ENCODE measurements at regions not wholly inside any gene's neighbourhood (a gene's known extent, or its start where the extent isn't known, plus 50 kb on each side); places are given as distances from the start of the nearest gene placed in this dataset.
"Not testable (repeated sequence)": the region's sequence is repeated elsewhere in the genome, so short reads cannot be mapped to it uniquely, and the experiment has no call there.

GRCh38 chr2:53510401-53510800, 257.2 kb upstream of the CHAC2 start:
- H3K27me3 ChIP-seq (ENCODE audit: control insufficient read depth, insufficient read depth, low read length), result no peaks in the 10 kb centered on the region
- TF ChIP-seq CTCF (IDR thresholded peaks at IDR 0.05; ENCODE audit: insufficient read depth, low read length, poor library complexity, severe bottlenecking), result no peak
- no peak for DNase-seq (ENCODE audit: low read depth)
- no peak overlapping the region for H3K4me3 ChIP-seq (ENCODE audit: low read depth, low read length)
- no peaks in the 10 kb centered on the region for H3K36me3 ChIP-seq (ENCODE audit: control insufficient read depth, insufficient read depth, low read length)

GRCh38 chr2:53509831-53510388, 257.7 kb upstream of the CHAC2 start:
- H3K36me3 ChIP-seq (ENCODE audit: control insufficient read depth, insufficient read depth, low read length), result no peaks in the 10 kb centered on the region
- no peak overlapping the region for H3K4me3 ChIP-seq (ENCODE audit: low read depth, low read length)
- no peaks in the 10 kb centered on the region for H3K27me3 ChIP-seq (ENCODE audit: control insufficient read depth, insufficient read depth, low read length)
- TF ChIP-seq CTCF (IDR thresholded peaks at IDR 0.05; ENCODE audit: insufficient read depth, low read length, poor library complexity, severe bottlenecking), result no peak
- DNase-seq (ENCODE audit: low read depth), result no peak

- no peak for TF ChIP-seq CTCF (IDR thresholded peaks at IDR 0.05; ENCODE audit: insufficient read depth, low read length, poor library complexity, severe bottlenecking)
- H3K36me3 ChIP-seq (ENCODE audit: control insufficient read depth, insufficient read depth, low read length), result no peaks in the 10 kb centered on the region
- H3K4me3 ChIP-seq (ENCODE audit: low read depth, low read length), result no peak overlapping the region
- no peak for DNase-seq (ENCODE audit: low read depth)
- H3K27me3 ChIP-seq (ENCODE audit: control insufficient read depth, insufficient read depth, low read length), result no peaks in the 10 kb centered on the region
These were observed 258.9 kb upstream of the CHAC2 start for GRCh38 chr2:53508667-53509066.

GRCh38 chr2:53507070-53507469, 260.5 kb upstream of the CHAC2 start:
- H3K36me3 ChIP-seq (ENCODE audit: control insufficient read depth, insufficient read depth, low read length); H3K27me3 ChIP-seq (ENCODE audit: control insufficient read depth, insufficient read depth, low read length); H3K4me3 ChIP-seq (ENCODE audit: low read depth, low read length); DNase-seq (ENCODE audit: low read depth): not testable (repeated sequence)

- H3K36me3 ChIP-seq (ENCODE audit: control insufficient read depth, insufficient read depth, low read length), result no peaks in the 10 kb centered on the region
- TF ChIP-seq CTCF (IDR thresholded peaks at IDR 0.05; ENCODE audit: insufficient read depth, low read length, poor library complexity, severe bottlenecking), result no peak
- no peak for DNase-seq (ENCODE audit: low read depth)
- H3K27me3 ChIP-seq (ENCODE audit: control insufficient read depth, insufficient read depth, low read length), result no peaks in the 10 kb centered on the region
- H3K4me3 ChIP-seq (ENCODE audit: low read depth, low read length), result no peak overlapping the region
These were observed 261.8 kb upstream of the CHAC2 start for GRCh38 chr2:53505826-53506225.

- no peak for TF ChIP-seq CTCF (IDR thresholded peaks at IDR 0.05; ENCODE audit: insufficient read depth, low read length, poor library complexity, severe bottlenecking)
- no peaks in the 10 kb centered on the region for H3K27me3 ChIP-seq (ENCODE audit: control insufficient read depth, insufficient read depth, low read length)
- DNase-seq (ENCODE audit: low read depth), result no peak
- no peak overlapping the region for H3K4me3 ChIP-seq (ENCODE audit: low read depth, low read length)
- no peaks in the 10 kb centered on the region for H3K36me3 ChIP-seq (ENCODE audit: control insufficient read depth, insufficient read depth, low read length)
These were observed 263.1 kb upstream of the CHAC2 start for GRCh38 chr2:53504507-53504906.
